ENCODE measurements at regions not wholly inside any gene's neighbourhood (a gene's known extent, or its start where the extent isn't known, plus 50 kb on each side); places are given as distances from the start of the nearest gene placed in this dataset.
A peak's percentile ranks its signal among the peaks of the same experiment; 100 is the strongest.

DNA sequence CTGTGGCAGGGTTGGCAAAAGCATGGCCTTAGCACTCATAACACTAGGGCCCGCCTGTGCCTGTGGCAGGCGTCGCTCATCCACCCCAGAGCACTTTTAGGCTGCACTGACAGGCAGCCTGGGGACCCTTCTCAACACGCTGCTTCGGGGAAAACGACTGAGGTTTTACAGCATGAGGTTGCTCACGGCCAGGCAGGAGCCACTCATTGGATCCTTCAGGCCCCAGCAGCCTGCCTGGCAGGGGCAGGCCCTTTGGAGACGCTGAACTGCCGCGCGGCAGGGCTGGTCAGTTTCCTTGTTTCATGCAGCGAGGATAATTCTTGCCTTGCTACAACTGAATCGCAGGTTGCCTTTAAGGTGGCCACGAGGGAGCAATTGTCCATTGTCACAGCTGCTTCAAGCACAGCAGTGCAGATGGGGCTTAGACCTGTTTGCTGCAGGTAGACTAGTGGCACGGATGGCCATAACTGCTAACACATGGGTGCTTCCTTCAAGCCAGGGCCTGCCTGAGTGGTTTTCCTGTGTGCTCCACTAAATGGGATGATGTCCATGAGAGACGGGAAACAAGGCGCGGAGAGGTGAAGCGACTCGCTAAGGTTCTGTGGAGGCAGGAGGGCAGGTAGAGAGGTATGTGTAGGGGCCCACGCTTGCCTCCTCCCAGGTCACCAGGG is 49.9 kb upstream of the HS6ST1 start:
- H3K4me1 ChIP-seq: peaks cover 16% of the 10 kb centered on the region
- H3K4me3 ChIP-seq (ENCODE audit: low read depth, low read length): no peak overlapping the region
- ChIA-PET CTCF (no interaction called here), POLR2A (no interaction called here)
- Mint-ChIP-seq H3K27ac (ENCODE audit: unreplicated experiment) (no peak overlapping the region), H3K9me3 (ENCODE audit: unreplicated experiment) (no peaks in the 10 kb centered on the region), H3K4me1 (ENCODE audit: low read depth, unreplicated experiment) (peaks cover 22% of the 10 kb centered on the region), H3K36me3 (ENCODE audit: insufficient read depth, unreplicated experiment) (no peaks in the 10 kb centered on the region), H3K4me3 (ENCODE audit: unreplicated experiment) (no peak overlapping the region), H3K27me3 (ENCODE audit: insufficient read depth, unreplicated experiment) (no peaks in the 10 kb centered on the region)
- peak in 1 of 2 experiments; percentile 21 for DNase-seq
- intact Hi-C loops (cut with micrococcal nuclease; ENCODE audit: unreplicated experiment): no loop called here
- no peaks in the 10 kb centered on the region for H3K9me3 ChIP-seq
- BruUV-seq (replicated peaks): no TSS peak
- H3K27me3 ChIP-seq (replicated peaks; ENCODE audit: control insufficient read depth, insufficient read depth, low read length): no peaks in the 10 kb centered on the region
- TF ChIP-seq, protein P1, sequence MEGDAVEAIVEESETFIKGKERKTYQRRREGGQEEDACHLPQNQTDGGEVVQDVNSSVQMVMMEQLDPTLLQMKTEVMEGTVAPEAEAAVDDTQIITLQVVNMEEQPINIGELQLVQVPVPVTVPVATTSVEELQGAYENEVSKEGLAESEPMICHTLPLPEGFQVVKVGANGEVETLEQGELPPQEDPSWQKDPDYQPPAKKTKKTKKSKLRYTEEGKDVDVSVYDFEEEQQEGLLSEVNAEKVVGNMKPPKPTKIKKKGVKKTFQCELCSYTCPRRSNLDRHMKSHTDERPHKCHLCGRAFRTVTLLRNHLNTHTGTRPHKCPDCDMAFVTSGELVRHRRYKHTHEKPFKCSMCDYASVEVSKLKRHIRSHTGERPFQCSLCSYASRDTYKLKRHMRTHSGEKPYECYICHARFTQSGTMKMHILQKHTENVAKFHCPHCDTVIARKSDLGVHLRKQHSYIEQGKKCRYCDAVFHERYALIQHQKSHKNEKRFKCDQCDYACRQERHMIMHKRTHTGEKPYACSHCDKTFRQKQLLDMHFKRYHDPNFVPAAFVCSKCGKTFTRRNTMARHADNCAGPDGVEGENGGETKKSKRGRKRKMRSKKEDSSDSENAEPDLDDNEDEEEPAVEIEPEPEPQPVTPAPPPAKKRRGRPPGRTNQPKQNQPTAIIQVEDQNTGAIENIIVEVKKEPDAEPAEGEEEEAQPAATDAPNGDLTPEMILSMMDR (IDR thresholded peaks at IDR 0.05; ENCODE audit: insufficient read depth in 1 of 2, low read depth in 1 of 2, low read length in 1 of 2, severe bottlenecking in 1 of 2, unreplicated experiment in 1 of 2): no peak
- H3K36me3 ChIP-seq (ENCODE audit: control insufficient read depth, insufficient read depth, low read length): no peaks in the 10 kb centered on the region

DNA sequence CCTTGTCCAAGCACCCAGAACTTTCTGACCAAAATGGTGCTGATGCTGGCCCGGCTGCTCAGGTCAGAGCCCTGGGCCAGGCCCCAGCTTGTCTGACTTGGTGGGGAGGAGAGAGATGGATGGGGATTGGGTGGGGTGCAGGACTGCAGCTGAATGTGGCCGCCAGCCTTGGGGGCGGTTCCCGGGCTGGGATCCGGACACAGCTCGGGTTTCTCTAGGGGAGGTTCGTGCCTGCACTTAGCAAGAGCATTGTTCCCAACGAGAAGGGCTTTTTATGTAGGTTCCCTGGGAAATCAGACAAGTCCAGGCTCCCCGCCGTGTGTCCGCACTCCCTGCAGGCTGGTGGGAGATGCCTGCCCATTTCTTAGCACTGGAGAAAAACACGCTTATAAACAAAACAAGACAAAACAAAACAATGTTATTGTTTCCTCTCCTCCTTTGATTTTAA is 50.5 kb upstream of the HS6ST1 start:
- Mint-ChIP-seq H3K27ac (ENCODE audit: unreplicated experiment) (no peak overlapping the region), H3K9me3 (ENCODE audit: unreplicated experiment) (no peaks in the 10 kb centered on the region), H3K27me3 (ENCODE audit: insufficient read depth, unreplicated experiment) (no peaks in the 10 kb centered on the region), H3K4me3 (ENCODE audit: unreplicated experiment) (no peak overlapping the region), H3K4me1 (ENCODE audit: low read depth, unreplicated experiment) (peaks cover 27% of the 10 kb centered on the region), H3K36me3 (ENCODE audit: insufficient read depth, unreplicated experiment) (no peaks in the 10 kb centered on the region)
- POLR2A ChIA-PET: no interaction called here
- TF ChIP-seq, protein P1 (IDR thresholded peaks at IDR 0.05; ENCODE audit: insufficient read depth in 1 of 2, low read depth in 1 of 2, low read length in 1 of 2, severe bottlenecking in 1 of 2, unreplicated experiment in 1 of 2): no peak
- BruUV-seq (replicated peaks): no TSS peak
- intact Hi-C loops (cut with micrococcal nuclease; ENCODE audit: unreplicated experiment): no loop called here
- no peaks in the 10 kb centered on the region for H3K36me3 ChIP-seq (ENCODE audit: control insufficient read depth, insufficient read depth, low read length)
- peaks cover 16% of the 10 kb centered on the region for H3K4me1 ChIP-seq
- no peak overlapping the region for H3K4me3 ChIP-seq (ENCODE audit: low read depth, low read length)
- no peaks in the 10 kb centered on the region for H3K9me3 ChIP-seq
- DNase-seq: peak in 1 of 2 experiments; percentile 34
- no peaks in the 10 kb centered on the region for H3K27me3 ChIP-seq (replicated peaks; ENCODE audit: control insufficient read depth, insufficient read depth, low read length)
- CTCF ChIA-PET: no interaction called here

DNA sequence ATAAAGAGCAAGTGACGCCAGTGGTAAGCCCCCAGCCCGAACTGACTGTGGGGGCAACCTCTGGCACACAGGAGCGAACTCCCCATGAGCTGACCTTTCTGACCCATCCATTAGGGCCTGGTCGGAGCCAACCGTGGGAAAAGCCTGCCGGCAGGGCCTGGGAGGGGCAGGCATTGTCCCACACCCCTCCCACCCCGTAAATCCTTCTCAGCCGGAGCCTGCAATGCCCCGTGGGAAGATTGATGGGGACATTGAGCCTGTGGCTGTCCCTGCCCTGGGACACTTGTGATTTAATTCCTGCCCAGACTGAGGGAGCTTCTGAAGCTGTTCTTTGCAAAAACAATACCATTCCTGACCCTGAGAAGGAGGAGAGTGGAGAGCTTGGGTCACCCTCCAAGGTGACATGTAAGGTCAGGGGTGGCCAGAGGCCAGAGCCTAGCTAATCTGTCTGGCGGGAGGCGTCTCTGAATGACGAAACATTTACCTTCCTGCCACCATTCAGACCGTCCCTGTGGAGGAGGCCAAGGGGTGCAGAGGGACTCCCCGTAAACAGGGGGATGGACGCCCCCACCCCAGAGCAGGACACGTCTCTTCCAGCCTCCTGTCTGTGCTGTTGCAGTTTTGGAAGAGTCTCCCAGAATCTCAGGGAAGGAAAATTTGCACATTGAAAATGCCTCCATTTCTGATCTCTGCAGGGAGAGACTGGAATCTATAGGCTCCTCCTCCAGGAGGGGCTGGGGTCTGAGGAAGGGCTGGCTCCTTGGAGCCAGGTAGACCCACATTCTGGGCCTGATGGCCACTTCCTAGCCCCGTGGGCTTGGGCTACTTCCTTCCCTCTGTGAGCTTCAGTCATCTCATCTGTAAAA is 51.2 kb upstream of the HS6ST1 start:
- POLR2A ChIA-PET: no interaction called here
- Mint-ChIP-seq H3K36me3 (ENCODE audit: insufficient read depth, unreplicated experiment) (no peaks in the 10 kb centered on the region), H3K4me3 (ENCODE audit: unreplicated experiment) (no peak overlapping the region), H3K27me3 (ENCODE audit: insufficient read depth, unreplicated experiment) (no peaks in the 10 kb centered on the region), H3K27ac (ENCODE audit: unreplicated experiment) (no peak overlapping the region), H3K4me1 (ENCODE audit: low read depth, unreplicated experiment) (peaks cover 29% of the 10 kb centered on the region), H3K9me3 (ENCODE audit: unreplicated experiment) (no peaks in the 10 kb centered on the region)
- CTCF ChIA-PET: no interaction called here
- Histone ChIP-seq H3K36me3 (ENCODE audit: control insufficient read depth, insufficient read depth, low read length) (no peaks in the 10 kb centered on the region; the same call in 1 of the 2 replicates), H3K9me3 (no peaks in the 10 kb centered on the region), H3K4me1 (peaks cover 20% of the 10 kb centered on the region), H3K27me3 (replicated peaks; ENCODE audit: control insufficient read depth, insufficient read depth, low read length) (no peaks in the 10 kb centered on the region), H3K4me3 (ENCODE audit: low read depth, low read length) (no peak overlapping the region)
- DNase-seq: peak in 1 of 2 experiments; percentile 36
- no TSS peak for BruUV-seq (replicated peaks)
- TF ChIP-seq, protein P1 (IDR thresholded peaks at IDR 0.05; ENCODE audit: insufficient read depth in 1 of 2, low read depth in 1 of 2, low read length in 1 of 2, severe bottlenecking in 1 of 2, unreplicated experiment in 1 of 2): no peak
- intact Hi-C loops (cut with micrococcal nuclease; ENCODE audit: unreplicated experiment): no loop called here

All from Caco-2 (cell line).